Nephron (organoid): ENCODE measurements at regions not wholly inside any gene's neighbourhood (a gene's known extent, or its start where the extent isn't known, plus 50 kb on each side); places are given as distances from the start of the nearest gene placed in this dataset.
"Not testable (repeated sequence)": the region's sequence is repeated elsewhere in the genome, so short reads cannot be mapped to it uniquely, and the experiment has no call there.

Source experiments
- H3K27ac Mint-ChIP-seq, 3 experiments: 2 replicates each; pipeline ENCODE4 v1.8.0; 2020; ENCODE audit warnings: mixed read lengths in 3 of 3, mild to moderate bottlenecking in 2 of 3, moderate library complexity in 1 of 3
- H3K27me3 Mint-ChIP-seq: 2 replicates; pipeline ENCODE4 v1.8.0; 2021; ENCODE audit warnings: low read depth, mild to moderate bottlenecking, moderate library complexity, mixed read lengths
- H3K36me3 Mint-ChIP-seq: 2 replicates; pipeline ENCODE4 v1.8.0; 2020; ENCODE audit warnings: low read depth, mixed read lengths
- H3K4me1 Mint-ChIP-seq: 2 replicates; pipeline ENCODE4 v1.8.0; 2020; ENCODE audit warnings: mixed read lengths
- H3K4me3 Mint-ChIP-seq, 3 experiments: 2 replicates each; pipeline ENCODE4 v1.8.0; 2020; ENCODE audit warnings: mild to moderate bottlenecking in 3 of 3, mixed read lengths in 3 of 3, moderate library complexity in 2 of 3
- H3K9me3 Mint-ChIP-seq: 2 replicates; pipeline ENCODE4 v1.8.0; 2020; ENCODE audit warnings: mixed read lengths
- CTCF ChIP-seq, 3 experiments: fragments of 200-600 bp; sonication (generic); IDR thresholded peaks; one replicate each; pipeline ENCODE4 v1.5.0; 2021; ENCODE audit warnings: antibody characterized with exemption in 3 of 3; ENCODE audit not compliant: unreplicated experiment in 3 of 3

DNA sequence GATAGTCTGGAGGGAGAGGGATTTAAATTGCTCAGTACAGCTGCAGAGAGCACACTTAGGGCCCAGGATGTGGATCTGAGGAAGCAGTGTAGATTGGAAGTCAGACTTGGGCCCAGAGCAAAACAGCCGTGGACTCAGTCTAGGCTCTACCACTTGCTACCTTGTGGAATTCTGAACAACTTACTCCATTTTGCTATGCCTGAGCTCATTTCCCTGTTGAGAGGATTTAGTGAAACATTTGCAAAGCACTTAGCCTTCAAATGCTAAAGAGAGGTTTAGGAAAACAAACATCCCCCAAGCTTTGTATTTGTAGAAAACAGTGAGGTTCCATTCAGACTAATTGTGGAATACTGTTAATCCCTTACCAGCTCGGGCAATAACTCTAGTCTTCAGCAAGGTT, 453.4 kb upstream of the ZNF507 start:
- Mint-ChIP-seq H3K27ac (peak overlapping the region in 2 of 3 experiments; percentile 9 to 40), H3K4me3 (no peak overlapping the region), H3K27me3 (peaks cover 9% of the 10 kb centered on the region), H3K9me3 (peaks cover 3% of the 10 kb centered on the region), H3K4me1 (peaks cover 27% of the 10 kb centered on the region), H3K36me3 (no peaks in the 10 kb centered on the region)
- no peak for TF ChIP-seq CTCF (IDR thresholded peaks at IDR 0.05; ENCODE audit: unreplicated experiment in 3 of 3)

DNA sequence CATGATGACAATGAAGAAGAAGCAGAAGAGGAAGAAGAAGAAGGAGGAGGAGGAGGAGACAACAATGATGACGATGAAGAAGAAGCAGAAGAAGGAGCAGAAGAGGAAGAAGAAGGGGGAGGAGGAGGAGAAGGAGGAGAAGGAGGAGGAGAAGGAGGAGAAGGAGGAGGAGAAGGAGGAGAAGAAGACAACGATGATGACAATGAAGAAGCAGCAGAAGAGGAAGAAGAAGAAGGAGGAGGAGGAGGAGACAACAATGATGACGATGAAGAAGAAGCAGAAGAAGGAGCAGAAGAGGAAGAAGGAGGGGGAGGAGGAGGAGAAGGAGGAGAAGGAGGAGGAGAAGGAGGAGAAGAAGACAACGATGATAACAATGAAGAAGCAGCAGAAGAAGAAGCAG, 451.9 kb upstream of the ZNF507 start:
- not testable (repeated sequence) for H3K27me3 Mint-ChIP-seq, H3K27ac Mint-ChIP-seq, H3K9me3 Mint-ChIP-seq, H3K36me3 Mint-ChIP-seq, H3K4me3 Mint-ChIP-seq
- peaks cover 21% of the 10 kb centered on the region for H3K4me1 Mint-ChIP-seq

DNA sequence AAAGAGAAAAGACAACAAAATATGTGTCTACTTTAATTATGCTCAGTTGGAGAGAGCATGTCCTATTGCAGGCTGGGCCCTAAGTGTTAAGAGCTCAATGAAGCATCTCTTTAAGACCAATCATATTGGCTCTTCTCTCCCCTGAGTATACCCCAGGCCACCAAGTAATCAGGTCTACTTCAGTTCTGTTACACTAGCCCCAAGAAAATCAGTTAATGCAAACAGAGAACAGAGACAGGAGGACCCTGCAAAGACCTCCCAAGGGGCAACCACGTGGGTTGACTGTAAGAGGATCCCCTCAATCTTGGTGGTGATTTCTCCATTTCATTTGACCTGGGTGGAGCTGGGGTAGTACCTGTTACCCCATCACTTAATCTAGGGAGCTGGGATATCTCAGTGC, 451.0 kb upstream of the ZNF507 start:
- no peak for TF ChIP-seq CTCF (IDR thresholded peaks at IDR 0.05; ENCODE audit: unreplicated experiment in 3 of 3)
- Mint-ChIP-seq H3K27ac (no peak overlapping the region), H3K4me3 (no peak overlapping the region), H3K36me3 (no peaks in the 10 kb centered on the region), H3K27me3 (peaks cover 9% of the 10 kb centered on the region), H3K9me3 (peaks cover 3% of the 10 kb centered on the region), H3K4me1 (peaks cover 13% of the 10 kb centered on the region)

- no peak for TF ChIP-seq CTCF (IDR thresholded peaks at IDR 0.05; ENCODE audit: unreplicated experiment in 3 of 3)
- no peaks in the 10 kb centered on the region for H3K36me3 Mint-ChIP-seq
- H3K27me3 Mint-ChIP-seq, result no peaks in the 10 kb centered on the region
- no peaks in the 10 kb centered on the region for H3K4me1 Mint-ChIP-seq
- H3K27ac Mint-ChIP-seq, result no peak overlapping the region
- no peaks in the 10 kb centered on the region for H3K9me3 Mint-ChIP-seq
- no peak overlapping the region for H3K4me3 Mint-ChIP-seq
Observed at GRCh38 chr19:31897292-31897691, 448.1 kb upstream of the ZNF507 start.

DNA sequence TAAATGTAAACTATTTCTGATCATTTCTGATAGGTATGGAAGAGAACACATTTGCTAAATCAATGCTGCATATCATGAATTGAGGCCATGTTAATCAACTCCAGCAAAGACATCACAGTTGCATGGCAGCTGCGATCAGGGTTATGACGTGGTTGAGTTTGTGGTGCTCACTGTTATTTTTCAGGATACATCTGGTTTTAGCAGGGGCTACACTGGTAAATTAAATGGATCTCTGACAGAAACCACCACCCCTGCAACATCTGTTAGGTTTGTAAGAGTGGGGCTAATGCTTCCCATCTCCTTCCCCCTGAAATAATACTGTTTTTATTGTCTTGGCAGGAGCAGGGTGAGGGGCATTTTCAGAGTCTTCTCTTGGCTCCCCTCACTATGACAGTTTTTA, 444.4 kb upstream of the ZNF507 start:
- Mint-ChIP-seq H3K9me3 (no peaks in the 10 kb centered on the region), H3K4me1 (peaks cover 21% of the 10 kb centered on the region), H3K27me3 (no peaks in the 10 kb centered on the region), H3K27ac (peak overlapping the region in 1 of 3 experiments; percentile 4), H3K36me3 (no peaks in the 10 kb centered on the region), H3K4me3 (no peak overlapping the region)
- TF ChIP-seq CTCF (IDR thresholded peaks at IDR 0.05; ENCODE audit: unreplicated experiment in 3 of 3), result no peak

DNA sequence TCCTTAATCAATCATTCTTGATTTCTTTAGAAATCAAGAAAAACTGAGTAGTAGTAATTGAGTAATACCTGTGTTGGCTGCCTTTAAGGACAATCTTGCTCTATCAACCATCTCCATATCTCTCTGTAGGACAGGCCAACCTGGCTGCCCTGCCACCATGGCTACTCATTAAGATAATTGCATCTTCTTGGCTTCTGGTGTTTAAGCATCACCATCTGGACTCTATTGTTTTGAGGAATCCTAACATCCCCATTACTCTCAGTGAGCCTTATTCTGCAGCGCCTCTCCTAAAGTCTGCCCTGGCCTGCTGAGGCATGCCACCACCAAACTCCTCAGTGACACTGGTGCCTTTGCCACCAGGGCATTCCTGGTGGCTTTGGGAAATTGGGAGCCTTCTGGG, 442.6 kb upstream of the ZNF507 start:
- Mint-ChIP-seq H3K4me3 (no peak overlapping the region), H3K9me3 (no peaks in the 10 kb centered on the region), H3K27ac (peak overlapping the region in 1 of 3 experiments; percentile 36), H3K27me3 (no peaks in the 10 kb centered on the region), H3K4me1 (peaks cover 27% of the 10 kb centered on the region), H3K36me3 (no peaks in the 10 kb centered on the region)
- TF ChIP-seq CTCF (IDR thresholded peaks at IDR 0.05; ENCODE audit: unreplicated experiment in 3 of 3), result no peak
